Neuronal stem cell (in vitro differentiated cells): ENCODE measurements at regions not wholly inside any gene's neighbourhood (a gene's known extent, or its start where the extent isn't known, plus 50 kb on each side); places are given as distances from the start of the nearest gene placed in this dataset.
A peak's percentile ranks its signal among the peaks of the same experiment; 100 is the strongest.

Experiments used
- DNase-seq: peaks from one replicate; pipeline ENCODE4 v3.0.0-alpha.2; 2013; ENCODE audit warnings: low spot score
- H2AFZ ChIP-seq: one replicate; pipeline ENCODE4 v1.6.1; 2013; ENCODE audit warnings: mild to moderate bottlenecking, low read length, inconsistent platforms
- H2AK5ac ChIP-seq: 2 replicates; pipeline ENCODE4 v1.6.1; 2013; ENCODE audit warnings: low read depth, mild to moderate bottlenecking, inconsistent platforms, low read length, moderate library complexity, mixed read lengths
- H2BK120ac ChIP-seq: 2 replicates; pipeline ENCODE4 v1.6.1; 2013; ENCODE audit warnings: low read depth, mild to moderate bottlenecking, inconsistent platforms, low read length, moderate library complexity, mixed read lengths
- H2BK12ac ChIP-seq: one replicate; pipeline ENCODE4 v1.6.1; 2013; ENCODE audit warnings: low read length, inconsistent platforms
- H2BK15ac ChIP-seq: 2 replicates; pipeline ENCODE4 v1.6.1; 2013; ENCODE audit warnings: mild to moderate bottlenecking, low read length, inconsistent platforms, mixed read lengths
- H2BK5ac ChIP-seq: one replicate; pipeline ENCODE4 v1.6.1; 2013; ENCODE audit warnings: inconsistent platforms, mild to moderate bottlenecking, low read length, moderate library complexity
- H3K14ac ChIP-seq: one replicate; pipeline ENCODE4 v1.6.1; 2013; ENCODE audit warnings: low read length, inconsistent platforms
- H3K18ac ChIP-seq: 2 replicates; pipeline ENCODE4 v1.6.1; 2013; ENCODE audit warnings: low read length, inconsistent platforms
- H3K23ac ChIP-seq: 2 replicates; pipeline ENCODE4 v1.6.1; 2013; ENCODE audit warnings: low read depth, mild to moderate bottlenecking, mixed read lengths, low read length, inconsistent platforms; ENCODE audit not compliant: poor library complexity
- H3K27ac ChIP-seq: replicated peaks from 3 replicates; pipeline ENCODE4 v1.5.1; 2013; ENCODE audit warnings: low read length, inconsistent platforms
- H3K27me3 ChIP-seq, 3 experiments: 2 replicates each; pipeline ENCODE4 v1.6.1; 2013; ENCODE audit warnings: low read length in 3 of 3, mild to moderate bottlenecking in 2 of 3, inconsistent platforms in 1 of 3, low read depth in 1 of 3, mixed read lengths in 1 of 3, moderate library complexity in 1 of 3; ENCODE audit not compliant: control insufficient read depth in 3 of 3, insufficient read depth in 3 of 3
- H3K36me3 ChIP-seq, 2 donors: replicated peaks in 1 of 2; 2 replicates each; pipeline ENCODE4 v1.6.1; 2013; ENCODE audit warnings: low read length in 2 of 2; ENCODE audit not compliant: control insufficient read depth in 2 of 2, insufficient read depth in 2 of 2
- H3K4ac ChIP-seq: 2 replicates; pipeline ENCODE4 v1.6.1; 2013; ENCODE audit warnings: inconsistent platforms, mild to moderate bottlenecking, low read length, moderate library complexity
- H3K4me1 ChIP-seq, 2 donors: 1 replicate in 1 of 2; 2 replicates in 1 of 2; pipeline ENCODE4 v1.6.1; 2013; ENCODE audit warnings: low read length in 2 of 2, low read depth in 1 of 2; ENCODE audit not compliant: control insufficient read depth in 2 of 2, insufficient read depth in 1 of 2
- H3K4me2 ChIP-seq: one replicate; pipeline ENCODE4 v1.6.1; 2013; ENCODE audit warnings: mild to moderate bottlenecking, low read length, inconsistent platforms; ENCODE audit not compliant: insufficient read depth, poor library complexity, severe bottlenecking
- H3K4me3 ChIP-seq, 2 donors: 2 replicates each; pipeline ENCODE4 v1.5.1; 2013; ENCODE audit warnings: low read length in 2 of 2, mild to moderate bottlenecking in 2 of 2, inconsistent platforms in 1 of 2, moderate library complexity in 1 of 2
- H3K79me1 ChIP-seq: one replicate; pipeline ENCODE4 v1.6.1; 2013; ENCODE audit warnings: low read depth, mild to moderate bottlenecking, inconsistent platforms, low read length, moderate library complexity
- H3K9ac ChIP-seq: one replicate; pipeline ENCODE4 v1.6.1; 2013; ENCODE audit warnings: mild to moderate bottlenecking, low read depth, low read length, inconsistent platforms; ENCODE audit not compliant: poor library complexity
- H3K9me3 ChIP-seq, 2 donors: replicated peaks in 1 of 2; 2 replicates each; pipeline versions ENCODE3 to v1.6.1; 2013; ENCODE audit warnings: low read length in 2 of 2, mild to moderate bottlenecking in 2 of 2, inconsistent platforms in 1 of 2, low read depth in 1 of 2, mixed read lengths in 1 of 2, moderate library complexity in 1 of 2; ENCODE audit not compliant: control insufficient read depth in 2 of 2, insufficient read depth in 1 of 2
- H4K8ac ChIP-seq: one replicate; pipeline ENCODE4 v1.6.1; 2013; ENCODE audit warnings: low read depth, mild to moderate bottlenecking, inconsistent platforms, low read length, moderate library complexity
- H4K91ac ChIP-seq: one replicate; pipeline ENCODE4 v1.6.1; 2013; ENCODE audit warnings: low read length, low read depth, mild to moderate bottlenecking, inconsistent platforms; ENCODE audit not compliant: poor library complexity
- WGBS, 2 donors: extraction: QIAGEN DNeasy Blood & Tissue Kit; methylation state at CpG; one replicate each; pipeline ENCODE4 v1.1.7; 2013; ENCODE audit warnings: missing lambda C conversion rate in 2 of 2, mixed read lengths in 1 of 2; ENCODE audit not compliant: insufficient read length in 2 of 2, insufficient replicate concordance in 1 of 2; ENCODE audit errors: extremely low coverage in 2 of 2; 5-methylcytosine and 5-hydroxymethylcytosine counted together

DNA sequence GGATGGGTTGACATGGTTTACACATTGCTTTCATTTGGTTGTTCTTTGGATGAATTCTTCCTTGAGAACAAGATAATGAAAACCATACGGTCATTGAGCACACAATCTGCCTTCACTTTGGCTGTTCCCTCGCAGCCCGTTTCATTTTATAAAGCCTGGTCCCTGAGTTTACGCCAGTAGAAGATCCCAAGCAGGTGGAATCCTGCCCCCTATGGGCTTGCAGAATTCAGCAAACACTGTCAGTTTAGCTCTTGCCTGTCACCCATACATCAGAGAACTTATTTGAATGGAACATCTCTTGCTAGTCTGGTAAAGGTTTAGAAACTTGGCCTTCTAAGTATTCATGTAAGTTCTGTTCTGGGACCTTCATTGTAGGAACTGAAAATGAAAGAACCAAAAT lies 666.4 kb upstream of the ZEB2 start:
- Histone ChIP-seq H2AFZ (no peak overlapping the region), H2BK15ac (no peak overlapping the region), H3K23ac (no peak overlapping the region), H3K27me3 (no peaks in the 10 kb centered on the region), H3K79me1 (no peaks in the 10 kb centered on the region), H2BK12ac (no peak overlapping the region), H2BK120ac (no peak overlapping the region), H3K9ac (no peak overlapping the region), H3K27ac (no peak overlapping the region), H2AK5ac (no peak overlapping the region), H3K4me3 (no peak overlapping the region), H3K4me2 (no peak overlapping the region), H4K8ac (no peak overlapping the region), H3K4me1 (peaks cover 0 to 4% of the 10 kb centered on the region in 2 donors), H3K36me3 (no peaks in the 10 kb centered on the region), H2BK5ac (no peak overlapping the region), H3K4ac (no peak overlapping the region), H3K18ac (no peak overlapping the region), H4K91ac (no peak overlapping the region), H3K14ac (no peak overlapping the region), H3K9me3 (peaks cover 0 to 7% of the 10 kb centered on the region in 2 donors)
- WGBS, 2 donors: no CpG with 5 or more reads among the region's 4 CpGs
- DNase-seq: no peak

DNA sequence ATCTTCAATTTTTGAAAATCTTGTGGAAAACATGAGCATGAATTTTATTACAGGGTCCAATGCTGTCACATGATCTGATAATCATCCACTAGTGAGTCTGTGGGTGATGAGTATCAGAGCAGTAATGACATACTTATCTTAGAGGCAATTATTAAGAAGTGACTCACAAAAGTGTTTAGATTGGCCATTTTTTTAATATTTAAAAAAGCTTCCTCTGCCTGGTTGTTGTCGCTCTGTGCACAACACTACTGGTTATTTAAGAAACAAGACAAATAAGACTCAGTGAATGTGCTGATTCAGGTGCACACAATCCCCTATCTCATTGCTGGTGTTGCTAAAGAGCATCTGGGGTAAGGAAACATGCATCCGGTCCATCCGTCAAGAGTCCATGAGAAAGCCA lies 665.8 kb upstream of the ZEB2 start:
- Histone ChIP-seq H4K8ac (no peak overlapping the region), H2BK12ac (no peak overlapping the region), H3K4me2 (no peak overlapping the region), H2BK120ac (no peak overlapping the region), H3K14ac (no peak overlapping the region), H3K4me1 (peaks cover 0 to 4% of the 10 kb centered on the region in 2 donors), H3K27me3 (no peaks in the 10 kb centered on the region), H3K9ac (no peak overlapping the region), H3K79me1 (no peaks in the 10 kb centered on the region), H2BK15ac (no peak overlapping the region), H3K4me3 (no peak overlapping the region), H3K27ac (no peak overlapping the region), H2BK5ac (no peak overlapping the region), H2AFZ (no peak overlapping the region), H3K18ac (no peak overlapping the region), H4K91ac (no peak overlapping the region), H3K4ac (no peak overlapping the region), H2AK5ac (no peak overlapping the region), H3K36me3 (no peaks in the 10 kb centered on the region), H3K9me3 (peaks cover 0 to 7% of the 10 kb centered on the region in 2 donors), H3K23ac (no peak overlapping the region)
- DNase-seq: no peak
- WGBS, 2 donors: no CpG with 5 or more reads among the region's 3 CpGs

DNA sequence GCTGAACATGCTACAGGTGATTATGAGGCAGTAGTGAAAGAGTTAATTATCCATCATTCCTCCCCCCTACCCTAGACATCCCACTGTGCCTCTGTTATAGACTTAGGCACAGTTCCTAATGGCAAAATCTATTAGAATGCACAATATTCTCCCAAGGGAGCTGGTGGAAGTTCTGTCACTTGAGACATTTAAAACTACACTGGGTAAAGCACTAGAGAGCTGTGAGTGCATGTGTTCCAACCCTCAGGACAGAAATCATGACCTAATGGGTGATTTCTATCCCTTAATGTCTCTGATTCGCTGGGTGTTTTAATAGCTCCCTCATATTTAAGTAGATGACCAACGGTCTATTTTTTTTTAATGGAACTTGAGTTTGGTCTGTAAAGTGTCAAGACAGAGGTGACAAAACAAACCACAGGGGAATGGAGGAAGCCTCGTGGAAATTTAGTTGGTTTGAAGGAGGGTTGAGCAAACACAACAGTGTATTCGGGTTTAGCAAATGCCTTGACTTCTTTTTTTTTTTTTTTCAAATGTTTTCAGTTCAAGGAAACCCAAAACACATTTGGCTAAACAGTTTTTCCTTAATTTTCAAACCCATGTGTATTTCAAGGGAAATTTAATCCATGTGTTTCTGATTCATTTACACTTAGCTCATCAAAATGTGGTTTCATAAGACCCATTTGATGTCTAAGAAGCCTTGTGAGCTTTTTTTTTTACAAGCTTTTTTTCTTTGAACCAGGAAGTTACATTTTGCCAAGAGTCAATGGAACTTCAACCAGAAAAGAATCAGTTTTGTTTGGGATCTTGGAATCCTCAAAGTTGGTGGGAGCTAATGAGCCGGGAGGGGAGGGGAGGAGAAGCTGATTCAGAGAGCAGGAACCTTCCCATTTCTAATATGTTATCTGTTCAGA lies 665.1 kb upstream of the ZEB2 start:
- no peak overlapping the region for H3K4me3 ChIP-seq
- H3K9me3 ChIP-seq: peaks cover 0 to 7% of the 10 kb centered on the region in 2 donors
- H2BK5ac ChIP-seq: no peak overlapping the region
- peak overlapping the region; percentile 12 for H2AFZ ChIP-seq
- no peak overlapping the region for H2BK120ac ChIP-seq
- no peaks in the 10 kb centered on the region for H3K36me3 ChIP-seq
- H3K4ac ChIP-seq: no peak overlapping the region
- H3K23ac ChIP-seq: no peak overlapping the region
- peaks cover 0 to 4% of the 10 kb centered on the region in 2 donors for H3K4me1 ChIP-seq
- no peaks in the 10 kb centered on the region for H3K27me3 ChIP-seq
- H2AK5ac ChIP-seq: no peak overlapping the region
- no peak overlapping the region for H4K91ac ChIP-seq
- WGBS, 2 donors: no CpG with 5 or more reads among the region's 5 CpGs
- H2BK15ac ChIP-seq: no peak overlapping the region
- no peak overlapping the region for H4K8ac ChIP-seq
- no peak overlapping the region for H3K18ac ChIP-seq
- no peak overlapping the region for H3K4me2 ChIP-seq
- no peak overlapping the region for H3K14ac ChIP-seq
- H2BK12ac ChIP-seq: no peak overlapping the region
- H3K9ac ChIP-seq: no peak overlapping the region
- DNase-seq: no peak
- H3K79me1 ChIP-seq: no peaks in the 10 kb centered on the region
- H3K27ac ChIP-seq: no peak overlapping the region

DNA sequence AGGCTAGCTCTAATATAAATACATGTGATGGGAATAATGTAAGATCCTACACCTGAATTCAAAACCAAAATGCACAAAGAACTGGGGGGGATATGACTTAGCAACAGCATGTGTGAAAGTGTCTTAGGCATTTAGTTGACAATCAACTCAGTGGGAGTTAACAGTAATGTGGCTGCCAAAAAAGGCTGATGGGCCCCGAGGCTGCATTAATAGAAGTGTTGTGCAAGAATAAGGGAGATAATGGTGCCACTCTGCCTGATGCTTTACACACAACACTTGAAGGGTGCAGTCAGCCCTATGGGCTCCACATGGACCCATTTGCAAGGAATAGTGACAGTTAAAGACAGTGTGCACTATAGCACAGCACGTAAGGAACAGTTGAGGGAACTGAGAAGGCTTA lies 649.4 kb upstream of the ZEB2 start:
- no peak for DNase-seq
- no peak overlapping the region for H2BK12ac ChIP-seq
- no CpG with 5 or more reads among the region's 2 CpGs for WGBS, 2 donors

More for the DNA sequence above, 649.4 kb upstream of the ZEB2 start:
- no peak overlapping the region for H3K27ac ChIP-seq
- no peak overlapping the region for H2AFZ ChIP-seq
- H3K9me3 ChIP-seq: no peaks in the 10 kb centered on the region
- H4K8ac ChIP-seq: no peak overlapping the region
- no peaks in the 10 kb centered on the region for H3K27me3 ChIP-seq
- H3K36me3 ChIP-seq: no peaks in the 10 kb centered on the region
- no peak overlapping the region for H3K23ac ChIP-seq
- H4K91ac ChIP-seq: no peak overlapping the region
- H2BK15ac ChIP-seq: no peak overlapping the region
- H3K18ac ChIP-seq: no peak overlapping the region
- H3K4me1 ChIP-seq: no peaks in the 10 kb centered on the region
- no peak overlapping the region for H3K4ac ChIP-seq
- H2AK5ac ChIP-seq: no peak overlapping the region
- H2BK5ac ChIP-seq: no peak overlapping the region
- H3K4me3 ChIP-seq: no peak overlapping the region
- H3K79me1 ChIP-seq: no peaks in the 10 kb centered on the region
- H2BK120ac ChIP-seq: no peak overlapping the region
- no peak overlapping the region for H3K9ac ChIP-seq
- no peak overlapping the region for H3K14ac ChIP-seq
- no peak overlapping the region for H3K4me2 ChIP-seq
